Suprapubic skin (tissue), 4 donors: ENCODE measurements at regions not wholly inside any gene's neighbourhood (a gene's known extent, or its start where the extent isn't known, plus 50 kb on each side); places are given as distances from the start of the nearest gene placed in this dataset.

Experiments
- DNase-seq, 2 donors: peaks; one replicate each; pipeline ENCODE4 v3.0.0-alpha.2; 2019; ENCODE audit warnings: low spot score in 2 of 2
- H3K27ac ChIP-seq: fragments of 200-600 bp; sonication (generic); one replicate; pipeline ENCODE4 v1.5.1; 2019
- H3K27me3 ChIP-seq: fragments of 200-600 bp; sonication (generic); one replicate; pipeline ENCODE4 v1.5.1; 2019
- H3K36me3 ChIP-seq: fragments of 200-600 bp; sonication (generic); one replicate; pipeline ENCODE4 v1.5.1; 2019
- H3K4me1 ChIP-seq: fragments of 200-600 bp; sonication (generic); one replicate; pipeline ENCODE4 v1.5.1; 2019
- H3K4me3 ChIP-seq: fragments of 200-600 bp; sonication (generic); one replicate; pipeline ENCODE4 v1.5.1; 2019; ENCODE audit warnings: mild to moderate bottlenecking
- H3K9me3 ChIP-seq: fragments of 200-600 bp; sonication (generic); one replicate; pipeline ENCODE4 v1.5.1; 2019
- CTCF ChIP-seq, 2 donors: fragments of 200-600 bp in 1 of 2; fragments of 450-650 bp in 1 of 2; sonication (generic) in 1 of 2; IDR thresholded peaks; one replicate each; pipeline ENCODE4 v1.5.1; 2016 to 2019; ENCODE audit warnings: antibody characterized with exemption in 2 of 2, mild to moderate bottlenecking in 1 of 2, moderate library complexity in 1 of 2
- EP300 ChIP-seq: sonication (generic); formaldehyde crosslinking; IDR thresholded peaks from one replicate; pipeline ENCODE4 v1.6.1; 2017; ENCODE audit warnings: antibody characterized with exemption
- POLR2A ChIP-seq, 2 donors: fragments of 450-650 bp; IDR thresholded peaks; one replicate each; pipeline ENCODE4 v1.6.1; 2017; ENCODE audit warnings: antibody characterized with exemption in 2 of 2, mild to moderate bottlenecking in 2 of 2, moderate library complexity in 2 of 2
- POLR2AphosphoS5 ChIP-seq, 3 donors: sonication (generic); formaldehyde crosslinking; IDR thresholded peaks; one replicate each; pipeline ENCODE4 v1.6.1; 2017; ENCODE audit warnings: antibody characterized with exemption in 3 of 3
- WGBS: methylation state at CpG from one replicate; pipeline ENCODE4 v1.1.5; 2018; 5-methylcytosine and 5-hydroxymethylcytosine counted together

- no peak overlapping the region for H3K27ac ChIP-seq
- peaks cover 5% of the 10 kb centered on the region for H3K27me3 ChIP-seq
Measured at GRCh38 chr2:7289697-7290096, 372.5 kb downstream of the RNF144A start.

GRCh38 chr2:7292154-7292691 lies 375.0 kb downstream of the RNF144A start:
- 72% methylated on average over 7 of the region's 7 CpGs for WGBS
- no peak overlapping the region for H3K27ac ChIP-seq
- no peaks in the 10 kb centered on the region for H3K36me3 ChIP-seq
- no peak for TF ChIP-seq POLR2A (IDR thresholded peaks at IDR 0.05)
- TF ChIP-seq EP300, result no peak
- TF ChIP-seq CTCF (IDR thresholded peaks at IDR 0.05), result no peak
- no peak for TF ChIP-seq POLR2AphosphoS5 (IDR thresholded peaks at IDR 0.05)
- no peaks in the 10 kb centered on the region for H3K9me3 ChIP-seq
- DNase-seq, result no peak
- H3K27me3 ChIP-seq, result peaks cover 5% of the 10 kb centered on the region
- no peak overlapping the region for H3K4me3 ChIP-seq
- no peaks in the 10 kb centered on the region for H3K4me1 ChIP-seq

More at GRCh38 chr2:7289697-7290096, 372.5 kb downstream of the RNF144A start:
- Histone ChIP-seq H3K36me3 (no peaks in the 10 kb centered on the region), H3K4me1 (no peaks in the 10 kb centered on the region), H3K9me3 (no peaks in the 10 kb centered on the region), H3K4me3 (no peak overlapping the region)
- no peak for TF ChIP-seq EP300
- TF ChIP-seq CTCF (IDR thresholded peaks at IDR 0.05), result no peak
- no peak for TF ChIP-seq POLR2AphosphoS5 (IDR thresholded peaks at IDR 0.05)
- TF ChIP-seq POLR2A (IDR thresholded peaks at IDR 0.05), result no peak
- WGBS, result 85% methylated on average over 7 of the region's 7 CpGs
- no peak for DNase-seq

DNA sequence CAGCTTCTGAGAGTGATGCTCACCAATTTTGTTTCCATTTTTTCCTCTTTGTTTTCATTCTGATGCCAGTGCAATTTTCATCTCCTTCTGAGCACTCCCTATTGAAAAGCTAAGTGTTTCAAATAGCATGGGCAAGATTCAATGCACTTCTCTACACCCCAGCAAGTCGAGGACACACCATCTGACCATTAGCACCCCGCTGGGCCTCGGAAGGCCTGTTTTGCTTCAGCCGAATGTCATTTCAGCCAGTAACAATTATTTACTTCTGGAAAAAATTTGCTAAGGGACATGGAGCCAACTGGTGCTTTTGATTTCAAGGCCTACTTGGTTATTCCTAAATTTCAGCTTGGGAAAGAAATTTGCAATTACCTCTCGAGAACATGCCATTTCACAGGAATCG lies 392.4 kb downstream of the RNF144A start:
- 75% methylated on average over 6 of the region's 6 CpGs for WGBS
- Histone ChIP-seq H3K36me3 (no peaks in the 10 kb centered on the region), H3K4me3 (no peak overlapping the region), H3K4me1 (no peaks in the 10 kb centered on the region), H3K9me3 (no peaks in the 10 kb centered on the region), H3K27me3 (no peaks in the 10 kb centered on the region), H3K27ac (no peak overlapping the region)
- DNase-seq, result no peak
- TF ChIP-seq EP300 (no peak), POLR2AphosphoS5 (IDR thresholded peaks at IDR 0.05) (no peak), CTCF (IDR thresholded peaks at IDR 0.05) (no peak), POLR2A (IDR thresholded peaks at IDR 0.05) (no peak)

- H3K27me3 ChIP-seq, result no peaks in the 10 kb centered on the region
- TF ChIP-seq POLR2A (IDR thresholded peaks at IDR 0.05), result no peak
- no peak for TF ChIP-seq POLR2AphosphoS5 (IDR thresholded peaks at IDR 0.05)
- TF ChIP-seq EP300, result no peak
- no peak for TF ChIP-seq CTCF (IDR thresholded peaks at IDR 0.05)
- H3K9me3 ChIP-seq, result no peaks in the 10 kb centered on the region
- H3K4me3 ChIP-seq, result no peak overlapping the region
- H3K36me3 ChIP-seq, result no peaks in the 10 kb centered on the region
- WGBS, result 76% methylated on average over 23 of the region's 24 CpGs
- H3K4me1 ChIP-seq, result no peaks in the 10 kb centered on the region
- DNase-seq, result no peak
- no peak overlapping the region for H3K27ac ChIP-seq
Measured at GRCh38 chr2:7324706-7325105, 407.5 kb downstream of the RNF144A start.

DNA sequence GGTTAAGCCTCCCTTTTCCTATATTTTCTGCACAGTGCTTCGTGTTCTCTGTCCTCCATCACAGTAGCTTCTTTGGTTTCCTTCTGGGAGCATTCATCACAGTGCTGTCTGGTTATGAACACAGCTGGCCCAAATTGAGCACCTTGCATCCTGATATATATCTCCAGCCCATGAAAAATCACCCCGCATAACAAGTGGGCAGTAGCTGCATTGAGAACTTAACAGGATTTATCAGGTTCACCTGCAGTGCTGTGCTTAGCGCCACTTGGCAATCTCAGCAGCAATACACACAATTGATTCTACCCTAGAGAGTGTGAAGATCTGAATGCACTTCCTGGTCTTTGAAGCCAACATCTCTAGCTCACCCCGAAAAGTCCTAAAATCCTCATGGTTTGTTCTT lies 408.0 kb downstream of the RNF144A start:
- 92% methylated on average over 4 of the region's 4 CpGs for WGBS
- Histone ChIP-seq H3K4me3 (no peak overlapping the region), H3K9me3 (no peaks in the 10 kb centered on the region), H3K27me3 (no peaks in the 10 kb centered on the region), H3K4me1 (no peaks in the 10 kb centered on the region), H3K36me3 (no peaks in the 10 kb centered on the region), H3K27ac (no peak overlapping the region)
- DNase-seq, result no peak
- TF ChIP-seq POLR2A (IDR thresholded peaks at IDR 0.05) (no peak), CTCF (IDR thresholded peaks at IDR 0.05) (no peak), POLR2AphosphoS5 (IDR thresholded peaks at IDR 0.05) (no peak), EP300 (no peak)
